Stimulated activated CD4-positive, alpha-beta T cell treated with anti-CD3 and anti-CD28 coated beads, Interleukin-1b, Interleukin-23, amount 100 ng/mL, for 48 hours (primary cell): ENCODE measurements at regions not wholly inside any gene's neighbourhood (a gene's known extent, or its start where the extent isn't known, plus 50 kb on each side); places are given as distances from the start of the nearest gene placed in this dataset.

Experiments
- DNase-seq: peaks from one replicate; pipeline ENCODE4 v3.0.0-alpha.2; 2020

GRCh38 chr5:124408738-124409453 lies 337.5 kb downstream of the ZNF608 start:
- DNase-seq = no peak

DNA sequence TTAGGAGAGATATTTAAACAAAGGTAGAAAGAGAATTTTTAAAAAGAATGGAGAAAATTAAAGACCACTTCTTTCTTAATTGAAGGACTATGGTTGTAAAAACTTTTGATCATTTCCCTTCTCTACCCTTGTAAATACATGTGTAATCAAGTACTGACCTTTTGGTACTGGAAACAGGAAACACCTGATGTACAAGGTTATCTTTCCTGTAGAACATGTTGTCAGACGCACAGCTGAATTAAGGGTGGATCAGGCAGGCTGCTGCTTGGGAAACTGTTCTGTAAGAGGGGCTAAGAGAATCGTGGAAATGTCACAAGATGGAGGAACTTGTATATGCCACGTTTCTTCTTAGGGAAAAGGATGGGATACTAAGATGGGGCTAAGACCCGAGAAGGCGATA lies 341.6 kb downstream of the ZNF608 start:
- DNase-seq = no peak

DNA sequence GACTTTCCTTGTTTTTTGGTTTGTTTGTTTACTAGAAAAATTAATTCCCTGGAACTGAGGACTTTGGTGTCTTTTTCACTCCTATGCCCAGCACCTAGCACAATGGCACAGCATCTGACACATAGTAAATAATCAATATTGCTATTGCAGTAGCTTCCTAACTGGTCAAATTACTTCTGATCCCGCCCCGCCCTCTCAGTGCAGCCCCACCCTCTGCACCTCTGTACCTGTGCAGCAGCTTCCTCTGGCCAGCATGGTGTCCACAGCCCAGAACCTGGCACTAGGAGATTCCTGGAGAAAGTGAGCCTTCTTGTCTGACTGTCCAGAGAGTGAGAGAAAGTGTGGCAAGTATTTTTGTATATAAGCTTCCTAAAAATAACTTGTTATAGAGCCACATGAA lies 343.2 kb downstream of the ZNF608 start:
- no peak for DNase-seq

- DNase-seq = no peak
These were observed 344.3 kb downstream of the ZNF608 start for GRCh38 chr5:124402144-124402581.

- no peak for DNase-seq
These were observed 344.8 kb downstream of the ZNF608 start for GRCh38 chr5:124401476-124402143.

DNA sequence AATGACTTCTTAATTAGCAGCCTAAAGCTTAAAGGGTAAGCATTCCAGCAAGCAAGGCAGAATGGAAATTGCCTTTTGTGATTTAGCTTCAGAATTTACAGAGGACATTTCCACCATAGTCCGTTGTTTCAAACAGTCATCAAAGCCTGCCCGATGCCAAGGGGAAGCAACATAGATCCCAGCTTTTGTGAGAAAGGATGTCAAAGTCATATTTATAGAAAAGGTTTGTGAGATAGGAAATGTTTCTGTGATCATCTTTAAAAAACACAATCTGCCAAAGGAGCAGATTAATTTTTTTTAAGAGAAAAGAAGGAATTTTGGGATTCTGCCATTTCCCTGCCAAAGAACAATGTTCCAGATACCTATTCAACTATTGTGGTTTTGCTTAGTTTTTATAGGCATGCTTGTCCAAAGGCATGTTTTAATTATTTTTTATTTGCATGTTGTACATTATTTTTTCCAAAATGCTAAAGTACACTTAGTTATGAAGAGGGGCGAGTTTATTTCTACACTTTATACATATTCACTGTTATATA lies 346.9 kb downstream of the ZNF608 start:
- DNase-seq = no peak

DNA sequence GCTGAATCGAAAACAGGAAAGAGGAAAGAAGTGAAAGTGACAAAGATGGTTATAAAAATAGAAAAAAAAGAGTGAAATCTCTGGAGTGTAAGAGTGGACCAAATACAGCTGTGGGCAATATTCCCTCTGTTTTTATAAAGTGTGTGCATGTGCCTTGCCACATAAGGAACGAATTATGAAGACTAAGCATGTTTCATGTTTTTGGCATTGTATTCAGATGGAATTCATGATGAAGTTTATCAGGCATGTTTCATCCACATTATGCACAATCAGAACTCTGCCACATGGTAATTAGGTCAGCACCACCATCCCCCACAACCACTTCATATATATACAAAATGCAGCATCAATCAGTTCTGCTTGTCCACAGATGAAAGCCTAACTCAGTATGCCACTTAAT lies 348.0 kb downstream of the ZNF608 start:
- no peak for DNase-seq

- DNase-seq = no peak
These were observed 349.1 kb downstream of the ZNF608 start for GRCh38 chr5:124397317-124397716.

DNA sequence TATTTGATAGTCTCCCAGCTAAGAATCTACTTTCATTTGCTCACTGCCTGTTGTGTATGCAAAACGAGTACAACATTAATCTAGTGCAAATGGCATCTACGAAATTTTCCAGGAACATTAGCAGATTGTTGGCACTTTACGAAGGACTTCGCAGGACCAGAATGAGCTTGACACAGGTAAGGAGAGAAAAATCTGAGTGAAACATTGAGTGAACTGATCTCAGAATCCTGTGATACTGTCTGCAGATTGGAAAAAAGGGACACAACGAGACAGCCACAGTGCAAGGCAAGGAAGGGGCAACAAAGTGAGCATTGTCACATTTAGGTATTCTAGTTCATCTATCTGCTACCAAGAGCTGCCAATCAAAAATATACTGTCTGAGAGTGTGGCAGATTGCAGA lies 350.5 kb downstream of the ZNF608 start:
- no peak for DNase-seq

- no peak for DNase-seq
These were observed 351.2 kb downstream of the ZNF608 start for GRCh38 chr5:124395287-124395686.

DNA sequence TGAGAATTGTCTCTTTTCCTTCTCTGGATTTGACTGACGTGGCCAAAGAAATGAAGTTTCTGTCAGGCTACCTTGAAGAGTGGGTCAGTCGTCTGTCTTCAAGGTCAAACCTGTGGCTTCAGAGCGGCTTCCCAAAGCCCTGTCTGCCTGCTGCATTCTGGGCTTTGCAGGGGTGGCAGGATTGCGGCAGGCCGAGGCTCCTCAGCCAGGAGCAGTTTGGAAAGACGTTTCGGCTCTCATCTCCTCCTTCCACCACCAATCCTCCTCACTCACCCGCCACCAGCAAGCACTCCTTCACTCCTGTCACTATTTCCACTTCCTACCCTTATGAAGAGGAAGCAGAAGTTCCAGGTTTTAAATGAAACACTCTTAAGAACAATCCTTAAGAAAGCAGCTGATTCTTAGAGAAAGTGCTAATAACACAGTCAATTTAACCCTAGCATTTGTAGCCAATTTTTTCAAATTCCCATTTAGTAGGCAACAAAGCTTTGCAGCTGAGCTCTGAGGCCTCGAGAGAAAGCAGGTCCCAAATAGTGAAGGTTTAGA lies 351.7 kb downstream of the ZNF608 start:
- no peak for DNase-seq

DNA sequence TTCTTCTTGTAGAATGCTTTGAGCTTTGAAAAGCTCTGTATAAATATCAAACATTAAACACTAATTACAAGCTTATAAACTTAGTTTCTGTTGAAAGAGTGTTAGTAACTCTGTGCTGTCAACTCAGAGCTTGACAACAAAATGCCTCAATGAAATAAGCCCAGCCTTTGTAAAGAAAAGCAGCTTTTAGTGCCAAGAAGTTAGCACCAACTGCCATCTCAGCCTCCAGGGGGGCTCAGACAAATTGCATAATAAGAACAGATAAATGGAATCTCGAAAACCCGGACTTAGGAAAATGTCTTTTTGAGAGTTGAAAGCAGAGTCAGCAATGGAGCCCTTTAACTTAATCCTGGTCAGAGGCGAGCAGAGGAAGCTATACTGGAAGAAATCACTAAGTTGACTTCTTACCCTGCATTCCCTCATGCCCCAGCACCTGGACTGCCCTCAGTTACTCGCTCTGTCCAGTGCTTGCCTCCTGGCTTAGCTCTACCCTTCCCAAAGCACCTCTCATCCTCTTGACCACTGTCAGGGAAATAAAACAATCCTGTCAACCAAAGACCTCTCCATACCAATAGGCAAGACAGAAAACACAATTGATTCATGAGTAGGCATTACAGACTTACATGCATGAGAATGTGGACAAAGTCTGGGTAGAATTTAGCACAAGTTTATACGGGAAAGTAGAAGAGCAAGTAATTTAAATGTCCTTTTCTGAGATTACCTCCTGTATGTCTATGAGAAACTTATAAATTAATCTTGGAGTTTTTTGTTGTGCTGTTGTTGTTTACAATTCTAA lies 352.7 kb downstream of the ZNF608 start:
- no peak for DNase-seq

- DNase-seq = no peak
These were observed 362.7 kb downstream of the ZNF608 start for GRCh38 chr5:124383693-124384092.

DNA sequence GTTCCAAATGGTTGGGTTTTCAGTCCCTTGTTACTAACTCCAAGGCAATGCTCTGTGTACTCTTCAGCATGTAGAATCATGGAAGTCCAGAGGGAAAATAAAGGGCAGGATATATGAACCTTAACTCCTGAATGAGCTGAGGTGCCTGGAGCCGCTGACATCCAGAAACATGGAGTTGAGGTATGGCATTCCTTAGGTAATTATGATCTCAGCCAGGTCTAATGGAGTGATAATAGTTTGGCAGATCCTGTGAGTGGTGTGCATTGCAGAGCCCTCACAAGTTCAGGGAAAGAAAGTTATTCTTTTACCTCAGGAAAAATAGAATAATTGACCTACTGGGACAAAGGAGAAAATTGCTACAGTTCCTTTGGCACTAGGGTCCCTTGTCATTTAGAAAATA lies 369.1 kb downstream of the ZNF608 start:
- DNase-seq = no peak

DNA sequence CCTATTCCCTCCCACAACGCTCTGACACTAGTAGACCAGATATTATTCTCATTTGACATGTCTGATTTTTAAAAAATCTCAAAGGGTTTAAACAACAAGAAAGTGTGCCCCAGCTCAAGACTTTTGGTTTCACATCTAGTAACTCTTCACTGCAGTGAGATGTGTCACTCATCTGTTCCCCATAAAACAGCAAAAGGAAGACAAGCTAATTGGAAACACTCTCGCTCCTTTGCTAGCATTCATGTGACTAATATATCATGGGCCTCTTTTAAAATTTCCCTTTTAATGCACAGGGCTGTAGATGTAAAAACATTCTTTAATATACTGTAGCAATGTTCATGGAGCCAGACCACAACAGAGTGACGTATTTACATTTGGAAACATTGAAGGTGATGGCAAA lies 372.6 kb downstream of the ZNF608 start:
- DNase-seq = no peak

DNA sequence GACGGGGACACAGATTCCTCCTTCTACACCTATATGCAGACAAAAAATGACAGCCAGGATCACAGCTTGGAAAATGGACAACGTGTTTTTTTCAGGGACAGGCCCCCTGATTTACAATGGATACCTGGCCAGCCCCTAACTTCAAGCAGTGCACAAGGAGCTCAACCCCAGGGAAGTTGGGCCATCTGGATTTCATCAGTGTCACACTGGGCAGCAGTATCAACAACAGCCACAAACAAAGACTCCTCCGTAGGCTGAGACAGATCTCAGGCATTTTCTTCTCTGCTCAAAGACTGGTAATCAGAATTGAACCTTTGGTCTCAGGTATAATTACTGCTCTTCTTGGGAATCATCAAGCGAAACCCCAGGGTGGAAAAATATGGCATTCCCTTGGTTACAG lies 374.0 kb downstream of the ZNF608 start:
- DNase-seq = no peak

- DNase-seq = no peak
These were observed 375.2 kb downstream of the ZNF608 start for GRCh38 chr5:124371111-124371706.

DNA sequence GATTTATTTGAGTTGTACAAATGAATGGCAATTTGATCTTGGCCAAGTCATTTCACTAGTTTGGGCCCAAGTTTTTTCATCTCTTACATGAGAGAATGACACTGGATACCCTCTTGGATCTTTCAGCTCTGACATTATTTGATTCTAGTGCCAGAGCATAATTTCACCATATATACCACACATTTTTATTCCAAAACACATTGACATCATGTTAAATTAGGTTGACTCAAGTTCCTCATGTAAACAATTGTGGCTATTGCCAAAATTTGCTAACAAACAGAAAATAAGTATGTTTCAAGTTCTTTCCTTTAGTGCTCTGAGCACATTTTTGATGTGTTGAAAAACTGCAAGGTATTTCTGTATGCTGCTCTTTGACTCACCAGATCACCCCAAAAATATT lies 375.8 kb downstream of the ZNF608 start:
- no peak for DNase-seq

GRCh38 chr5:124365361-124365801 lies 381.1 kb downstream of the ZNF608 start:
- DNase-seq = no peak

- no peak for DNase-seq
These were observed 390.5 kb downstream of the ZNF608 start for GRCh38 chr5:124355928-124356327.

DNA sequence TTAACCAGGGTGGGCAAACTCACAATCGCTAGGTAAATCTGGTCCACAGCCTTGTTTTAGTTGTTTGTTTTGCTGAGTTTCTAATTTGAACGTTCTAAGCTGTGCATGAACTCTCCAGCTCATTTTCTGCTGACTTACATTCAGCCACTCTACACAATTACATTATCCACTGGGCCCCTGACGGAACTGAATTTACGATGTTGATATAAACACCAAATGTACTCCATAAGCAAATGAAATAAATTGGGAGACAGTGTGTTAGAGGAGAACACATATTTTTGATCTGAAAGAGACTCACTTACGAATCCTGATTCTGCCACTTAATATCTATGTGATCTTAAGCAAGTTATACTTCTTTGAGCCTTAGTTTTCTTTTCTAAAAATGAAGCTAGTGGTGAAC lies 393.4 kb downstream of the ZNF608 start:
- no peak for DNase-seq

DNA sequence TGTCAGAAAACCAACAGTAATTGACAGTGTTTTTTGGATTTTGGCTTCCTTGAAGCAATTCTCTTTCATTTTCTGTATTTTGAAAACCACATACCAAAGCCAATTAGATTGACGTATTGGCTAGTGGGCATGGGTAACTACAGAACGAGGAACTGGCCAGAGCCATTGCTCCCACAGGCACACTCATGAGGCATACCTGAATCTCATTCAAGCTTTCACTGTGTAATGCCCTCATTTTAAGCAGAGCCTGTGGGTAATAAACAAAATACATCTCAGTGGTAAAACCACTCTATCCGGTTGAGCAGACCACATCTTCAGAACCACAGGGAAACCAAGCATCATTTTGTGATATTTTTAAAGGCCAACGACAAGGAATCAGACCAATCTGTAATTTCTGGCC lies 394.1 kb downstream of the ZNF608 start:
- no peak for DNase-seq

DNA sequence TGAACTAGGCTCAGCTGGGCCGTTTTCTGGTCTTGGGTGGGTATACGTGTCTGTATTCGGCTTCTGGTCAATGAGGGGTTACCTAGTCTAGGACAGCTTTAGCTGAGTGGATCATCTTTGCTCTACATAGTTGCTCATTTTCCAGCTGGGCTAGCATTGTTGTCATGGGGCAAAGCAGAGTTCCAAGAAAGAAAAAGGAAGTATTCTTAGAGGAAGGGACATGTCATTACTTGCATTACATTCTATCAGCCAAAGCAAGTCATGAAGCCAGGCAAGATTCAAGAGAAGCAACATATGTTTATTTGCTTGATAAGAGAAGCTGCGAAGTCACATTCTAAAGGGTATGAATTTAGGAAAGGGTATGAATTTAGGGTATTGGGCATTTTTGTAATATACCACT lies 396.5 kb downstream of the ZNF608 start:
- no peak for DNase-seq
